Activated naive CD4-positive, alpha-beta T cell treated with anti-CD3 and anti-CD28 coated beads, Interleukin-2, amount 50 U/mL, for 72 hours (primary cell): ENCODE measurements at regions not wholly inside any gene's neighbourhood (a gene's known extent, or its start where the extent isn't known, plus 50 kb on each side); places are given as distances from the start of the nearest gene placed in this dataset.
"Not testable (repeated sequence)": the region's sequence is repeated elsewhere in the genome, so short reads cannot be mapped to it uniquely, and the experiment has no call there.

Source experiments
- ATAC-seq, 2 donors: fragments of 150-1000 bp; cut with Tn5 transposase; 2 replicates each; pipeline ENCODE4 v1.10.0; 2021; ENCODE audit warnings: mild to moderate bottlenecking in 2 of 2, moderate library complexity in 2 of 2
- DNase-seq, 2 donors: peaks; one replicate each; pipeline ENCODE4 v3.0.0; 2021 to 2022; ENCODE audit warnings: low spot score in 2 of 2
- H3K27ac Mint-ChIP-seq, 2 donors: one replicate each; pipeline ENCODE4 v1.8.0; 2022; ENCODE audit warnings: mild to moderate bottlenecking in 2 of 2, mixed read lengths in 2 of 2
- H3K36me3 Mint-ChIP-seq, 2 donors: one replicate each; pipeline ENCODE4 v1.8.0; 2022; ENCODE audit warnings: mixed read lengths in 2 of 2
- H3K9me3 Mint-ChIP-seq, 2 donors: one replicate each; pipeline ENCODE4 v1.8.0; 2022; ENCODE audit warnings: mixed read lengths in 2 of 2

GRCh38 chr15:98350276-98350675, 298.1 kb upstream of the IGF1R start:
- DNase-seq: no peak
- no peaks in the 10 kb centered on the region for H3K36me3 Mint-ChIP-seq
- no peaks in the 10 kb centered on the region for H3K9me3 Mint-ChIP-seq
- no peak for ATAC-seq
- no peak overlapping the region for H3K27ac Mint-ChIP-seq

GRCh38 chr15:98358274-98358673, 290.1 kb upstream of the IGF1R start:
- ATAC-seq, H3K36me3 Mint-ChIP-seq, DNase-seq, H3K27ac Mint-ChIP-seq, H3K9me3 Mint-ChIP-seq: not testable (repeated sequence)

GRCh38 chr15:98358971-98359370, 289.4 kb upstream of the IGF1R start:
- no peak overlapping the region for H3K27ac Mint-ChIP-seq
- H3K36me3 Mint-ChIP-seq: no peaks in the 10 kb centered on the region
- DNase-seq: no peak
- H3K9me3 Mint-ChIP-seq: peaks cover 3 to 5% of the 10 kb centered on the region in 2 donors
- no peak for ATAC-seq

- ATAC-seq (no peak), DNase-seq (no peak)
- no peaks in the 10 kb centered on the region for H3K9me3 Mint-ChIP-seq
- no peaks in the 10 kb centered on the region for H3K36me3 Mint-ChIP-seq
- H3K27ac Mint-ChIP-seq: no peak overlapping the region
These were observed 284.9 kb upstream of the IGF1R start for GRCh38 chr15:98363416-98363815.

GRCh38 chr15:98363955-98364354, 284.4 kb upstream of the IGF1R start:
- ATAC-seq (no peak), DNase-seq (no peak)
- H3K27ac Mint-ChIP-seq: no peak overlapping the region
- H3K36me3 Mint-ChIP-seq: no peaks in the 10 kb centered on the region
- no peaks in the 10 kb centered on the region for H3K9me3 Mint-ChIP-seq

GRCh38 chr15:98369081-98369716, 279.1 kb upstream of the IGF1R start:
- no peak for DNase-seq
- Mint-ChIP-seq H3K9me3 (no peaks in the 10 kb centered on the region), H3K27ac (no peak overlapping the region), H3K36me3 (no peaks in the 10 kb centered on the region)
- ATAC-seq: no peak

GRCh38 chr15:98375513-98376340, 272.6 kb upstream of the IGF1R start:
- DNase-seq: no peak
- ATAC-seq: no peak
- no peaks in the 10 kb centered on the region for H3K36me3 Mint-ChIP-seq
- H3K27ac Mint-ChIP-seq: no peak overlapping the region
- H3K9me3 Mint-ChIP-seq: peaks cover 0 to 8% of the 10 kb centered on the region in 2 donors

GRCh38 chr15:98380721-98381120, 267.6 kb upstream of the IGF1R start:
- Mint-ChIP-seq H3K27ac (no peak overlapping the region), H3K36me3 (no peaks in the 10 kb centered on the region), H3K9me3 (peaks cover 0 to 8% of the 10 kb centered on the region in 2 donors)
- ATAC-seq (no peak), DNase-seq (no peak)

- Mint-ChIP-seq H3K9me3 (peaks cover 0 to 8% of the 10 kb centered on the region in 2 donors), H3K36me3 (no peaks in the 10 kb centered on the region), H3K27ac (no peak overlapping the region)
- DNase-seq (no peak), ATAC-seq (no peak)
These were observed 266.9 kb upstream of the IGF1R start for GRCh38 chr15:98381446-98381845.

GRCh38 chr15:98382139-98382538, 266.2 kb upstream of the IGF1R start:
- ATAC-seq (no peak), DNase-seq (no peak)
- Mint-ChIP-seq H3K9me3 (peaks cover 0 to 8% of the 10 kb centered on the region in 2 donors), H3K36me3 (no peaks in the 10 kb centered on the region), H3K27ac (no peak overlapping the region)

- ATAC-seq (no peak), DNase-seq (no peak)
- Mint-ChIP-seq H3K27ac (no peak overlapping the region), H3K36me3 (no peaks in the 10 kb centered on the region), H3K9me3 (peaks cover 0 to 6% of the 10 kb centered on the region in 2 donors)
These were observed 264.8 kb upstream of the IGF1R start for GRCh38 chr15:98383571-98383970.

GRCh38 chr15:98384328-98385029, 263.9 kb upstream of the IGF1R start:
- DNase-seq (no peak), ATAC-seq (no peak)
- Mint-ChIP-seq H3K27ac (no peak overlapping the region), H3K36me3 (no peaks in the 10 kb centered on the region), H3K9me3 (no peaks in the 10 kb centered on the region)

GRCh38 chr15:98385752-98386381, 262.5 kb upstream of the IGF1R start:
- no peaks in the 10 kb centered on the region for H3K9me3 Mint-ChIP-seq
- DNase-seq (no peak), ATAC-seq (no peak)
- no peaks in the 10 kb centered on the region for H3K36me3 Mint-ChIP-seq
- no peak overlapping the region for H3K27ac Mint-ChIP-seq

- Mint-ChIP-seq H3K9me3 (no peaks in the 10 kb centered on the region), H3K27ac (no peak overlapping the region), H3K36me3 (no peaks in the 10 kb centered on the region)
- DNase-seq (no peak), ATAC-seq (no peak)
These were observed 261.8 kb upstream of the IGF1R start for GRCh38 chr15:98386561-98386960.

GRCh38 chr15:98387866-98388265, 260.5 kb upstream of the IGF1R start:
- H3K9me3 Mint-ChIP-seq: no peaks in the 10 kb centered on the region
- DNase-seq (no peak), ATAC-seq (no peak)
- no peaks in the 10 kb centered on the region for H3K36me3 Mint-ChIP-seq
- no peak overlapping the region for H3K27ac Mint-ChIP-seq

- DNase-seq (no peak), ATAC-seq (no peak)
- Mint-ChIP-seq H3K36me3 (no peaks in the 10 kb centered on the region), H3K9me3 (no peaks in the 10 kb centered on the region), H3K27ac (no peak overlapping the region)
These were observed 257.3 kb upstream of the IGF1R start for GRCh38 chr15:98390946-98391530.

GRCh38 chr15:98391568-98391967, 256.8 kb upstream of the IGF1R start:
- no peak overlapping the region for H3K27ac Mint-ChIP-seq
- no peaks in the 10 kb centered on the region for H3K9me3 Mint-ChIP-seq

More at GRCh38 chr15:98391568-98391967, 256.8 kb upstream of the IGF1R start:
- no peaks in the 10 kb centered on the region for H3K36me3 Mint-ChIP-seq
- ATAC-seq: no peak
- DNase-seq: no peak
